T-helper 2 cell treated with Interferon-gamma antibody and Interleukin-4, amounts not matched to agents 5 μg/mL and 100 μg/mL, for 36 hours (primary cell): ENCODE measurements at regions not wholly inside any gene's neighbourhood (a gene's known extent, or its start where the extent isn't known, plus 50 kb on each side); places are given as distances from the start of the nearest gene placed in this dataset.

Source experiments
- DNase-seq: peaks from one replicate; pipeline ENCODE4 v3.0.0; 2021; ENCODE audit warnings: low spot score
- H3K27ac Mint-ChIP-seq: one replicate; pipeline ENCODE4 v1.8.0; 2021; ENCODE audit warnings: mild to moderate bottlenecking, mixed read lengths
- H3K27me3 Mint-ChIP-seq: one replicate; pipeline ENCODE4 v1.8.0; 2021; ENCODE audit warnings: low read depth, mixed read lengths
- H3K36me3 Mint-ChIP-seq: one replicate; pipeline ENCODE4 v1.8.0; 2021; ENCODE audit warnings: low read depth, mixed read lengths
- H3K4me1 Mint-ChIP-seq: one replicate; pipeline ENCODE4 v1.8.0; 2021; ENCODE audit warnings: low read depth, mixed read lengths
- H3K4me3 Mint-ChIP-seq: one replicate; pipeline ENCODE4 v1.8.0; 2022; ENCODE audit warnings: mild to moderate bottlenecking, moderate library complexity, mixed read lengths
- H3K9me3 Mint-ChIP-seq: one replicate; pipeline ENCODE4 v1.8.0; 2021; ENCODE audit warnings: mixed read lengths

GRCh38 chr3:193869221-193870201, 266.4 kb upstream of the HES1 start:
- H3K36me3 Mint-ChIP-seq, result no peaks in the 10 kb centered on the region
- no peak overlapping the region for H3K4me3 Mint-ChIP-seq
- no peaks in the 10 kb centered on the region for H3K9me3 Mint-ChIP-seq
- peaks cover 46% of the 10 kb centered on the region for H3K27me3 Mint-ChIP-seq
- H3K4me1 Mint-ChIP-seq, result peaks cover 5% of the 10 kb centered on the region
- DNase-seq, result peak; percentile 30
- no peak overlapping the region for H3K27ac Mint-ChIP-seq

DNA sequence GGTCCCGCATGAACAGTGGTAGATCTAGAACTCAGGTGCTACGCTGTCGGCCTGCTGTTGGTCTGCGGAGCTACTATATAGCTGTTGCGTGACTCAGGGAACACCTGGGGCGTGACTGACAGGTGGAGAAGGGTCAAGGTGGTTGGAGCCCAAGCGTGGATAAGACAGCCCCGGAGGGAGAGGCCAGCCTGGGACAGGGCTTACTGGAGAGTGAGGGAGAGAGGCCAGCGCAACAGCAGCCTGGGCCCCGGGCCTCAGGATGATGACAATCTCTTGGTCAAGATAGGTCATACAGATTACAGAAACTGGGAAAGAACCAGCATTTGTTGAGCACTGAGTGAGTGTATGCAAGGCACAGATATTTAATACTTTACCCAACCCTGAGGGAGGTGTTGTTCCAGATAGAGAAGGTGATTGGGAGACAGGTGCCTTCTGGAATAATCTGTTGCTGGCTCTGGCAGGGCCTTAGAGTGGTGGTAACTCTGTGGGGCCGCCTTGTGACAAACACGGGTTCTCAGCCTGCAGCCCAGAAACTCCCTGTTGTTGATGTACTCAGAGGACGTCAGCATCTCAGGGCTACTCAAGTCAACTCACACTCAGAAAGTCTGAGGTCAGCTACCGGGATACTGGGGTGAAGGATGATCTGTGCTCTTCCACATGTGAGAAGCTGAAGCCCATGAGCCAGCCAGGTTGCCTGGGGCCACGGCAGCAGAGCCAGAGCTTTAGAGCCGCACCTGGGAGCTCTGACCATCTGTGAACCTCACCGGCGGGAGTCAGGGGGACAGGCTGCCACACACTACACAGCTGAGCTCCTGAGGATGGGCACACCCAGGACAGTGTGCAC, 265.4 kb upstream of the HES1 start:
- H3K27ac Mint-ChIP-seq, result no peak overlapping the region

GRCh38 chr3:193871220-193871485, 264.8 kb upstream of the HES1 start:
- peaks cover 49% of the 10 kb centered on the region for H3K27me3 Mint-ChIP-seq
- no peaks in the 10 kb centered on the region for H3K36me3 Mint-ChIP-seq
- H3K9me3 Mint-ChIP-seq, result no peaks in the 10 kb centered on the region
- H3K4me3 Mint-ChIP-seq, result no peak overlapping the region
- H3K4me1 Mint-ChIP-seq, result peaks cover 3% of the 10 kb centered on the region
- no peak for DNase-seq
- H3K27ac Mint-ChIP-seq, result no peak overlapping the region

More for the DNA sequence above, 265.4 kb upstream of the HES1 start:
- Mint-ChIP-seq H3K27me3 (peaks cover 47% of the 10 kb centered on the region), H3K4me1 (peaks cover 4% of the 10 kb centered on the region), H3K36me3 (no peaks in the 10 kb centered on the region), H3K4me3 (no peak overlapping the region), H3K9me3 (no peaks in the 10 kb centered on the region)
- DNase-seq, result no peak

- no peak overlapping the region for H3K4me3 Mint-ChIP-seq
- peaks cover 49% of the 10 kb centered on the region for H3K27me3 Mint-ChIP-seq
- peak; percentile 25 for DNase-seq
- H3K9me3 Mint-ChIP-seq, result no peaks in the 10 kb centered on the region
- H3K4me1 Mint-ChIP-seq, result peaks cover 3% of the 10 kb centered on the region
- no peak overlapping the region for H3K27ac Mint-ChIP-seq
- no peaks in the 10 kb centered on the region for H3K36me3 Mint-ChIP-seq
Observed at GRCh38 chr3:193872265-193872753, 263.6 kb upstream of the HES1 start.

DNA sequence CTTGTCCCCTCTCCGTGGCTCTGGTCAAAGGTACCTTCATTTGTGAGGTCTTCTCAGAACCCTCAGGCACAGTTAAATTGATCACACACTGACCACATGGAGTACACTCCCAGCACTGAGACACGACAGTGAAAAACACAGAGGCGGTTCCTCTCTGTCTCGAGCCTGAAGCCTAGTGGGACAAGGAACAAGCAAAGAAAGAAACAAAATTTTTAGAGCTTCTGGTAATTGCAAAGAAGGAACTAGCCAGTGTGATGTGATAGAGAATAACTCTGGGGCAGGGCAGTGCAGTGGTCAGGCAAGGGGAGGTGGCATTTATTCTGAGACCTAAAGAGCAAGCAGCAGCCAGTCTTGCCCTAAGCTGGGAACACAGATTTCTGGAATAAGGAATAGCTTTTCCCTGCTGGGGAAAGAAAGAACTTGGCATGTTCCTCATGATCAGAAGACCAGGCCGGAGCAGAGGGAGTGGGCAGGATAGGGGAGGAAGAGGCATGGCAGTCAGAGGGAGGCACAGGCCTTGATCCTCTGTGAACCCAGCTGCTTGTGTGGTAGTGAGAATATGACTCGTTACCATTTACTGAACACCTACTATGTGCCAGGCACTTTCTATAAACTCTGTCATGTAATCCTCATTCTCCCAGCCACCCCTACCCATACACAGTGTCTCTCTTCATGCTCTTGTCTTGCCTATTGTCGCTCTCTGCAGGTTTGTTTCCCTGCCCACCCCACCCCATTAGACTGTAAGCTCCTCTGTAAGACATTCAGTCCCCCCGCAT, 262.3 kb upstream of the HES1 start:
- Mint-ChIP-seq H3K27me3 (peaks cover 39% of the 10 kb centered on the region), H3K36me3 (no peaks in the 10 kb centered on the region), H3K4me1 (peaks cover 3% of the 10 kb centered on the region), H3K4me3 (no peak overlapping the region), H3K27ac (no peak overlapping the region), H3K9me3 (no peaks in the 10 kb centered on the region)
- DNase-seq, result no peak

- Mint-ChIP-seq H3K27me3 (peaks cover 35% of the 10 kb centered on the region), H3K4me1 (peaks cover 3% of the 10 kb centered on the region), H3K36me3 (no peaks in the 10 kb centered on the region), H3K4me3 (no peak overlapping the region), H3K27ac (no peak overlapping the region), H3K9me3 (no peaks in the 10 kb centered on the region)
- no peak for DNase-seq
Observed at GRCh38 chr3:193874512-193874911, 261.4 kb upstream of the HES1 start.

DNA sequence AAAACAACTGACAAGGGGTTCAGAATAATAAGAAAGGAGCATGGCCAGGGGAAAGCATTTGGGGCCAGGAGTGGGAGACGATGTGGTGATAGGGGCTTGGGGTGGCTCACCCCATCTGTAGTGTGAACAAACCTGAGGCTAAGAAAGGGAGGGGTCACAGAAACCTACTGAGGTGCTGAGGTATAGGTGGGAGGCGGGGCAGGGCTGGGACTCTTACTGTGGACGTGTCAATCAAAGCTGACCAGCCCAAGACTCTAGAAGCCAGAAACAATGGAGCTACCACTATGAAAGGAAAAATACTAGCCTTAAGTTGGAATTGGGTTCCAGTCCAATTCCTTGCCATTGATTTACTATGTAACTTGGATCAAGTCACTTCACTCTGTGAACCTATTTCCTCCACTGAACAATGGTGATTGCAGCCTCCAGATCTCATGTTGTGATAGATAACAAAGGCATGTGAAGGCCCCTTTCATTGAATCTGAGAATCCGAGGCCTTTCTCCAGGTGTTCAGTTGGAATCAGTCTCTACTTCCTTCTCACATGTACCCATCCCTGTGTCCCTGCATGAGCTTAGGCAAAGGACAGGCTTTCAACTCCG, 260.9 kb upstream of the HES1 start:
- Mint-ChIP-seq H3K27me3 (peaks cover 34% of the 10 kb centered on the region), H3K9me3 (no peaks in the 10 kb centered on the region), H3K27ac (no peak overlapping the region), H3K4me1 (peaks cover under 1% of the 10 kb centered on the region), H3K36me3 (no peaks in the 10 kb centered on the region), H3K4me3 (no peak overlapping the region)
- no peak for DNase-seq

DNA sequence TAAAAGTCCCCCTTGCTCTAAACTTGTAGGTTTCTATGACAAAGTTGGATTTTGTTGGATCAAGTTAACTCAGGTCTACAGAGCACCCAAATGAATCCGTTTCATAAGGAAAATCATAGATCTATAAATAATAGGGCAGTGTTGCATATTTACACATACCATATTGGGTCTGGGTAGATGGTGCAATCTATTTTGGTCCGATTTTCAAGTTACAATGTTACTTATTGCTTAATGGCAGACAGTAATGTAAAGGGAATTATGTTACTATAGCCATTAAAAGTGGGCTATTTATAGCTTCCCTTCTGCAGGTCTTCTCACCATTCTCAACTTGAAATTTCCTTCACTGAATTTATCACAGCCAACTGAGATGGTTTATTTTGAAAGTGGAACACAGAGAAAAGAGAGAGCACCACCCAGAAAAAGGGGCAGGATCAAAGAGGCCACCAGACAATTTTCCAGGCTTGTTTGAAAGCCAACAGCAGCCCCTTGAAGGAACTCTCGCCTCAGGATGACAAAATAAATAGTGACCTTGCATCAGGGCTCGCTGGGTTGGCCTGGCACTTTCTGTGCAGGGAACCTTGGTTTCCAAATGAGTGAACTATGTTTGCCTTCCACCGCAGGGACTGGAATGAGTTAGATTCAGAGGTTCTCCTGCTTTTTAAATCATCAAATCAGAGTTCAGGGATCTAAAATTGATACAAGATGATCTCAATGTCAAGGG, 260.2 kb upstream of the HES1 start:
- H3K4me3 Mint-ChIP-seq, result no peak overlapping the region
- peaks cover 28% of the 10 kb centered on the region for H3K27me3 Mint-ChIP-seq
- no peaks in the 10 kb centered on the region for H3K4me1 Mint-ChIP-seq
- H3K36me3 Mint-ChIP-seq, result no peaks in the 10 kb centered on the region
- no peaks in the 10 kb centered on the region for H3K9me3 Mint-ChIP-seq
- DNase-seq, result no peak
- H3K27ac Mint-ChIP-seq, result no peak overlapping the region

DNA sequence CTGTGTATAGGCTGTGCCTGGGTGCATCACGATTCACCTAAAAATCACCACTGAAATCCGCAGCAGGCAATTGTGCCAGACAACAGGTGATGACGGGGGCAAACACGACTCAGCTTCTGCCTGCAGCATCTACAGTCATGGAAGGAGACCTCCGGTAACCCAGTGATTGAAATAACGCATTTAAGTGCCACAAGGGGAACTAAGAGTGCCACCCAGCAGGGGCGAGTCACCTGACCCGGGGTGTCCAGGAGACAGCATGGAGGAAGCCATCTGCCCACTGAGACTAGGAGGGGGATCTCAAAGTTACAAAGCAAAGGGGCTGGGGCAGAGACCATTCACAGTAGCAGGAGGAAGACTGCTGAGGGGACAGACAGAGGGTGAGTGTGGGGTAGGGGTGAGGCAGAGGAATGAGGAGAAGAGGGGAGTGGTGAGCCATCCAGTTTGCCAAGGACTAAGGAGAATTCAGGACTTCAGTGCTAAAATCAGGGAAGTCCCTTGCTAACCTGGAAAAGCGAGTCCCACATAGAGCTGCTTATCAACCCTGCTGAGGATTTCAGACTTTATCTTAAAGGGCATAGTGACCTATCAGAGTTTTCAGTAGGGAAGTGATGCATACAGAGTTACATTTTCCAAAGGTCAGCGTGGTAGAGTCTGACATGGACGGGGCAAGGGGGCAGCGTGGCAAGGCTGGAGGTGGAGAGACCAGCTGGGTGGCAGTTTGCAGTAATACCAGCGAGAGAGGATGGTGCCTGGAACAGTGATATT, 256.7 kb upstream of the HES1 start:
- Mint-ChIP-seq H3K27me3 (peaks cover 30% of the 10 kb centered on the region), H3K9me3 (no peaks in the 10 kb centered on the region), H3K4me1 (no peaks in the 10 kb centered on the region), H3K36me3 (no peaks in the 10 kb centered on the region), H3K27ac (no peak overlapping the region), H3K4me3 (no peak overlapping the region)
- DNase-seq, result no peak

DNA sequence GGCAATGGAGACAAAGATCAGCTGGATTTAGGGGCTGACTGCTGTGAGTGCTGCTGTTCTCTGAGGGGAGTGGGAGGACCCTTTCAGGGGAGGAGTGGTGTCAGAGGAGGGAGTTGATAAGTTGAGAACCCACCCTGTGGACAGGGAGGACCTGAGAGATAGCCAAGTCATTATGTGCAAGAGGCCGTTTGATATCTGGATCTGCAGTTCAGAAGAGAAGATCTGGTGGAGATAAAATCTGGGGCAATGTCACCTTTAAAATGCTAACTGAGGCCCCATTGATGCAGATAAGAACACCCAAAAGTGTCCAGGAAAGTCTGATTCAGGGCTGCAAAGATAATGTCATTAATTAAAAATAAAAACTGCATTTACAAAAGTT, 256.1 kb upstream of the HES1 start:
- DNase-seq, result no peak
- Mint-ChIP-seq H3K27me3 (peaks cover 26% of the 10 kb centered on the region), H3K9me3 (no peaks in the 10 kb centered on the region), H3K4me3 (no peak overlapping the region), H3K36me3 (no peaks in the 10 kb centered on the region), H3K27ac (no peak overlapping the region), H3K4me1 (no peaks in the 10 kb centered on the region)

DNA sequence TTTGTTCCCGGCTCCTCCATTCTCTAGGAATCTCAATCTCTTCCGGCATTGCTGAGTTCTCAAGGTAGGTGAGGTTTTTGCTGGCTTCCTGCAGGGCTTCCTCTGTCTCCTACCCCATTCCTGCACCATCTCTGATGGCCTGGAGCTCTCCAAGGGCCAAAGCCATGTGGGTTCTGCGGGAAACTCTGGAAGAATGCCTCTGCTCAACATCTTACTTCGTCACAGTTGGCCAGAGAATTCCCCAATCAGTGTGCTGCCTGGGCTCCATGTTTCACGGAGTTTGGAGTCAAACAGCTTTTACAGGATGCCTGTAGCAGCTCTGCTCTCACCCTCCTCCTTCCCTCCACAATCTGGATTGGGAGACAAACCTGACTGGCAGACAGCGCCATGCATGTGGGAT, 253.9 kb upstream of the HES1 start:
- no peak for DNase-seq

DNA sequence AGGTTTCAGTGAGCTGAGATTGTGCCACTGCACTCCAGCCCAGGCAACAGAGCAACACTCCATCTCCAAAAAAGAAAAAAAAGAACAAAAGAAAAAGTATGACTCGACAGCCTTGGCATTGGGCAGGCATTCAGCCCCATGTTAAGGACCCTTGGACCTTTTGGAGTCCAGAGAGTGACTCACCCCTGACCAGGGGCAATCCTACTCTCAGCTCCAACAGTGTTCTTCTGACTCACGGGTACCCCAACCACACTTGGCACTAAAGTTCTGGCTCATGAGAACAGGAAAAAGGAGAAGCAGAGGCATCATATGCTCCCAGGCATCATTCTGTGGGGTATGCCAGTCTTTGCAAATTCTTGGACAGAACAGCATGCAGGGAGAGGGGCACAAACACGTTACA, 252.4 kb upstream of the HES1 start:
- Mint-ChIP-seq H3K4me1 (no peaks in the 10 kb centered on the region), H3K27ac (no peak overlapping the region), H3K27me3 (peaks cover 15% of the 10 kb centered on the region), H3K9me3 (no peaks in the 10 kb centered on the region), H3K4me3 (no peak overlapping the region), H3K36me3 (no peaks in the 10 kb centered on the region)
- DNase-seq, result no peak

More for the DNA sequence above, 253.9 kb upstream of the HES1 start:
- Mint-ChIP-seq H3K4me3 (no peak overlapping the region), H3K27ac (no peak overlapping the region), H3K36me3 (no peaks in the 10 kb centered on the region), H3K27me3 (peaks cover 18% of the 10 kb centered on the region), H3K9me3 (no peaks in the 10 kb centered on the region), H3K4me1 (no peaks in the 10 kb centered on the region)
